ENCODE measurements at regions not wholly inside any gene's neighbourhood (a gene's known extent, or its start where the extent isn't known, plus 50 kb on each side); places are given as distances from the start of the nearest gene placed in this dataset.

DNA sequence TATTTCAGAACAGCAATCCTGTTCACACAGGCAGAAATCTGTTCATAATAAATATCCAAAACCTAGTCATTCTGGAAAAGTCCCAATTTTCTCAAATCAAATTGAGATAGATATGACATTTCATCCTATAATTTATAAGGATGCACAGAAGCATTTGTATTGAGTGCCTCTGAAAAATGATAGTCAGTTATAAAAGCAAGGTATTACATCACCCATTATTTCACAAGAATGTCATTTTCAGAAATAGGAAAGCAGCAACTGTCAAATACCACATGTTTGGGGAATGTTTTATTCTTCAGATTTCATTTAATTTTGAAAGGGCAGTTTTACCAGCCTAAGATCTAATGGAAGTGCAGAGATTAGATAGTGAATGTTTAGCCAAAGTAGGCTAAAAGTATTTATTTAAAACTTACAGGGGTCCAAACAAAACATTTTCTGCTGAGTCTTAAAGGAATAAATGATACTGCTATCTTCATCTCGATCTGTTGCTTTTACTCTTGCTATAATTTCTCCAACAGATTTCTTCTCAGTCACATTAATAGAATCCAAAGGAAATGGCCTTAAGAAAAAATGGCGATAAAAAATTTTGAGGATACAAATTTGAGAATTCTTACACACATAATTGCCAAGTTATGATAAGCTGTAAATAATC is 185.8 kb downstream of the HGF start:
- TF ChIP-seq SPI1 (IDR thresholded peaks at IDR 0.05; ENCODE audit: low read depth, low read length) (no peak), POLR2A (IDR thresholded peaks at IDR 0.05; ENCODE audit: low read depth, low read length) (no peak), TAF1 (IDR thresholded peaks at IDR 0.05; ENCODE audit: low read depth, low read length) (no peak)
